ENCODE measurements at regions not wholly inside any gene's neighbourhood (a gene's known extent, or its start where the extent isn't known, plus 50 kb on each side); places are given as distances from the start of the nearest gene placed in this dataset.

- no peak for DNase-seq
Observed at GRCh38 chr5:96595300-96596090, 66.7 kb upstream of the CAST start.

- DNase-seq, result no peak
Observed at GRCh38 chr5:96597438-96598020, 64.6 kb upstream of the CAST start.

DNA sequence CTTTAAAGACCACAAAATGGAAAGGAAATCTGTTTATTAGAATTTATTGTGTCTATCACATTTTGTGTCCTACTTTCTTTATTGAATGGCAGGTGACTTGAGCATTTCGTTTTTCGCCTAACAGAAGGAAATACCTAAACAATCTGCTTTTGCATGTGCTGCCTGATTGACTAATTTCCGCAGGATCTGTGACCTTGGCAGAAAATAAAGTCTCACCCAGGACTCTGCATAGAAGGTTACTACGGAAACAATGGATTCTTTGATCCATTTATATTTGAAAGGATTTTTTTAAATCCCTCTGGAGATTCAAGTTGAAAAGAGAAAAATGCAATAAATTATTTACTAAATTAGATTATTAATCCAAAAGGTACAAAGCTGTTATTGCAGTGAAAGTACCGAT, 61.0 kb upstream of the CAST start:
- no peak for DNase-seq

DNA sequence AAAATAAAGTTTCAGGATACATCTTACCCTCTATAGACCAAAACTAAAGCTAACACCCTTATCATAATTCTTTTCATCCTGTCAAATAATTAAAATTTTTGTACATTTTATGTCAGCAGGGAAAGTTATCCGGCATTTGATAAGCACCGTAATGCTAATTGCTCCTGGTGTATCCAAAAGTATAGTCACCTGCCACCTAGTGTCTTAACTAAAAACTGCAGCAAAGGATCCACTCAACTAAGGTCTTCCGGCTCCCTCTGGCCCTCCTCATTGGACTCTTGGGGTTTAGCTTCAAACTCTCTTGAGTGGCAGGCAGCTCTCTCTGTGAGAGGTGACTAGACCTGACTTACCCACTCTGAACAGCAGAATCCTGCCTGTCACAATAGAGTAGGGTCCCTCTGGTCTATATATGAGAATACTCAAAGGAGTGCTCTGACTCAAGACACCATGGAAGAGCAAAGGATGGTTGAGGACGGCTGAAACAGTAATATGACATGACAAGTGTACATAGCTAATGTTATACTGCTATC, 60.4 kb upstream of the CAST start:
- DNase-seq, result peak in 4 of 6 experiments; percentile 0 to 68 (median 50)

DNA sequence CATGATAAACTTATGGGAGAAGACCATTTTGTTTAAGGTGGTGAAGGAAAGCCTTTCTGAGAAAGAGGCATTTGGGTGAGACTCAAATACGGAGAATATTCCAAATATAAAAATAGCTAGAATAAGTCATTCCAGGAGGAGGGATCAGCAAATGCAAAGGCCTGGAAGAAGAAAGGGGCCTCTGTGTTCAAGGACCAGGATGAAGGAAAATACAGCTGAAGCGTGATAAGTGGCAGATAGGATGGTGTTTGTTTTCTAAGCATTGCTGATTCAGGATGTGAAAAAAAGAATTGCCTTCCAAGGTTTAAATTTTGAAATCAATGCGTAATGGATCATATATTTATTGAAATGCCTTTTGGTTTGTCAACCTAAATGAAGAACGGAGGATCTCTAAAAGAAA, 59.4 kb upstream of the CAST start:
- no peak for DNase-seq

DNA sequence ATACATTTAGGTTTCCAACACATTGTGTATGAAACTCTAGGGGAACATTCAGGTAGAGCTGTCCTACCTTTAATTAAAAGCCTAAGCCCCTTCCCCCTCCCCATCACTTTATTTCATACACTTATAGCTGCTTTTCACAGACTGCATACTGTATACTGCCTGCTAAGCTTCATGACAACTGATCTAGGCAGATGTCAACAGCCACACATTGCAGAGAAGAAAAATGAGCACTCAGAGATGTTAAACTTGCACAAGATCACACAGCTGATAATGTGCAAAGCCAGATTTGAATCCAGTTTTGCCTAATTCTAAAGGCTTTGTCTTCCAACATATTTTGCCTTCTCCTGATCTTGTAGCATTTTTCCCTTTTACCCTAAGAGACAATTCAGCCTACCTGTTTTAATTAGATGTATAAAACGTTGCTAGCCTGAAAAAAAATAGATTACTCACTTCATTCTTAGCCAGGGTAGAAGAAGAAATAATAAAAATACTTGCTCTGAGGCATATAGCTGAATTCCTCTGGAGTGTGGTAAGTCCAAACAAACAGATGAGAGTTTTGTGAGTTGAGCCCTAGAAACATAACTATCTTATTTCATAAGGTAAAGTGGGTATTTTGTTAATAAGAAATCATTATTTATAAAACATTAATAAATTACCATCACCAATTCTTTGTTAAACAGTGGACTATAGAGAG, 56.9 kb upstream of the CAST start:
- no peak for DNase-seq

GRCh38 chr5:96609369-96609768, 52.8 kb upstream of the CAST start:
- no peak for DNase-seq

GRCh38 chr5:96610747-96611146, 51.4 kb upstream of the CAST start:
- DNase-seq, result no peak

DNA sequence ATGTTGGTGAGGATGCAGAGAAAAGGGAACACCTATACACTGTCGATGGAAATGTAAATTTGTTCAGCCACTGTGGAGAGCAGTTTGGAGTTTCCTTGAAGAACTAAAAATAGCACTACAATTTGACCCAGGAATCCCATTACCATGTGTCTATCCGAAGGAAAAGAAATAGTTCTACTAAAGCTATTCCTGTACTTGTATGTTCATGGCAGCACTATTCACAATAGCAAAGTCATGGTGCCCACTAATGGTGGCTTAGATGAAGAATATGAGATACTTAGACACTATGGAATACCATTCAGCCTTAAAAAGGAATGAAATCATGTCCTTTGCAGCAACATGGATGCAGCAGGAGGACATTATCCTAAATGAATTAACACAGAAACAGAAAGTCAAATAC, 50.2 kb upstream of the CAST start:
- DNase-seq, result no peak

Data from stimulated activated naive CD4-positive, alpha-beta T cell (primary cell).